HG02840 (cell line): ENCODE measurements at regions not wholly inside any gene's neighbourhood (a gene's known extent, or its start where the extent isn't known, plus 50 kb on each side); places are given as distances from the start of the nearest gene placed in this dataset.
"Not testable (repeated sequence)": the region's sequence is repeated elsewhere in the genome, so short reads cannot be mapped to it uniquely, and the experiment has no call there.

ENCODE experiments used
- ATAC-seq: cut with Tn5 transposase; IDR thresholded peaks from one replicate; pipeline ENCODE4 v1.9.1; 2021; ENCODE audit warnings: mild to moderate bottlenecking, moderate library complexity, moderate number of reproducible peaks; ENCODE audit not compliant: unreplicated experiment, low FRiP score

- ATAC-seq, result not testable (repeated sequence)
These were observed 310.8 kb upstream of the CHRNA7 start for GRCh38 chr15:31719396-31720022.

GRCh38 chr15:31723019-31723418 is 307.3 kb upstream of the CHRNA7 start:
- not testable (repeated sequence) for ATAC-seq

- ATAC-seq, result not testable (repeated sequence)
These were observed 305.4 kb upstream of the CHRNA7 start for GRCh38 chr15:31724903-31725302.

- not testable (repeated sequence) for ATAC-seq
These were observed 304.7 kb upstream of the CHRNA7 start for GRCh38 chr15:31725619-31726018.

DNA sequence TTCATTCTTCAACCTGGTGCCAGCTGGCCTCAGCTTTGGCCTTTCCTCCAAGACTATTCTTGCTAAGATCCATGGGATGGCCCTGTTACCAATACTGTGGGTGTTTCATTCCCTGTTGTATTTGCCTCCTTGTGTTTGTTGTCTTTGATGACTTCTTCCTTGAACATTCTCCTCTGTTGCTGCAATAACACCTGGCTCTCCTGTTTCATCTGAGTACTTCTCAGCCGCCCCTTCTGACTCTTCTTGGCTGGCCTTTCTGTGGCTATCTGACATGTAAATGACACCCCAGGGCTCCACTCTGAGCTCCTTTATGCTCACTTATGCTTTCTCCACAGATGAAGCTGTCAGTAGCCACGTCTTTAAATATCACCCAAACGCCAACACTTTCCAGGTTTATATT is 302.7 kb upstream of the CHRNA7 start:
- ATAC-seq, result no peak

DNA sequence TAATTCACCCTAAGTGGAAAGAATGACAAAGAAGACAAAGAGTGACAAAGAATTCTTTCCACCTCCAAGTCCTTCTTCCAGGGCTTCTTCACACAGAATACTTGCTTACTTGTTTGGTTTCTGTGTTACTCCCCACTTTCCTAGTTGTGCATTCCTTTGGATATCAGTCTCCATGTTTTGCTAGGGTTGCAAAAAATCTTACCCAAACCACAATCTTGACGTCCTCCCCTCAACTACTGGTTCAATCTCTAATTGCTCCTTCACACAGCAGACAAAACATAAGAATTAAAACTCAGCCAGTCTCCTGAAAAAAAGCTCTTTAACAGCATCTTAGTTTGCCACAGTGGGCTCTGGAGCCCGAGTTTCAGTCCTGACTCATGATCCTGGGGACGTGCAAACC is 297.6 kb upstream of the CHRNA7 start:
- no peak for ATAC-seq

- ATAC-seq, result no peak
These were observed 296.9 kb upstream of the CHRNA7 start for GRCh38 chr15:31733424-31733823.

GRCh38 chr15:31740203-31740602 is 290.1 kb upstream of the CHRNA7 start:
- no peak for ATAC-seq

GRCh38 chr15:31745841-31746240 is 284.5 kb upstream of the CHRNA7 start:
- no peak for ATAC-seq

GRCh38 chr15:31752065-31752762 is 278.1 kb upstream of the CHRNA7 start:
- no peak for ATAC-seq

DNA sequence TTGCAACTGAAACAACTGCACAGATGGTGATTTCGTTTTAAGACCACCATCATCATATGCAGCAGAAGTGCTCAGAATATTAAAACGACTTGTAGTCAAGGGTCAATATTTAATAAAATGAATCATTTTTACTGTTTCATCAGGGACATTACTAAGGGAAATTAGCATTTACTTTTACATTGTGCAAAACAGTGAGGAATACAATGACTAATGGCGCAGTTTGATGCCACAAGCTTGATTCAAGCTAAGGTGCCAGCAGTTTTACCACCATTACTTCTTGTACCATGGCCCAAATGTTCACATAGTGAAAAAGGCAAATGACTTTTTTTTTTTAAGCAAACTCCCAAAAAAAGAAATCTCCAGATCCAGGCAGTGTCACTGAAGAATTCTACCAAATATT is 277.4 kb upstream of the CHRNA7 start:
- no peak for ATAC-seq

- no peak for ATAC-seq
These were observed 272.2 kb upstream of the CHRNA7 start for GRCh38 chr15:31758126-31758525.

GRCh38 chr15:31768055-31768454 is 262.3 kb upstream of the CHRNA7 start:
- no peak for ATAC-seq

DNA sequence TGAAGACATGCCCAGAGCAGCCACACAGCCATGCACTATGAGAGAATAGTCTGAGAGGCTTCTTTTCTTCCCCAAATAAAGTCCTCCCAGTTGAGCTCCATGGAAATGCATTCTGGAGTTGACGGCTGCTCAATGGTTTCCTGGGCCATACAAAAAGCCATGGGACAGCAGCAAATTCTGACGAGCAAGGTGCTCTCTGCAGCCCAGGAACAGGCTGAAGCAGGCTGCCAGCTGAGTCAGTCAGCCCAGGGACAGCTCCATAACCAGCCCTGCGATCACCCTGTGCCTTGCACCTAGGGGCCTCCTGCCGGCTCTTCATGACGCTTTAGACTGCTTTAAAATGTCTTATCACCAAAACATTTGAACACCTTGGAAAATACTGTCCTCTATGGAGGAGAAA is 256.3 kb upstream of the CHRNA7 start:
- ATAC-seq, result no peak

DNA sequence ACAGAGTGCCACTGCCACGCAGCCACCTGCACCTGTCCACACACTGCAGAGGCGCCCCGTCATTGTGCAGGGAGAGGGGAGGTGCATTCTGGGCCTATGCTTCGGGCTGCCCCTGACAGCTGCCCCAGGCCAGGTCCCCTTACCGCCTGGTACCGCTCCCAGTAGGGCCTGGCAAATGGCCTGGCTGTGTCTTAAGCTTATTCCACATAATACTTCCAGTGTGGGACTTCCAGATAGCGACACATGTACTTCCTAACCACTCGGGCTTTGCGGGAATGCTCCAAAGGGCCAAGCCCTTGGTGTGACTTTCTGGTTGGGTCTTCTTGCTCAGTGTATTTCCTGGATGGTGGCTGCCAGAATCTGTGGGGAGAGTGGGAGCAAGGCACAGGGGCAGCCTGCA is 254.3 kb upstream of the CHRNA7 start:
- no peak for ATAC-seq

- no peak for ATAC-seq
These were observed 249.1 kb upstream of the CHRNA7 start for GRCh38 chr15:31781261-31781660.

GRCh38 chr15:31782016-31782783 is 248.1 kb upstream of the CHRNA7 start:
- ATAC-seq, result no peak

DNA sequence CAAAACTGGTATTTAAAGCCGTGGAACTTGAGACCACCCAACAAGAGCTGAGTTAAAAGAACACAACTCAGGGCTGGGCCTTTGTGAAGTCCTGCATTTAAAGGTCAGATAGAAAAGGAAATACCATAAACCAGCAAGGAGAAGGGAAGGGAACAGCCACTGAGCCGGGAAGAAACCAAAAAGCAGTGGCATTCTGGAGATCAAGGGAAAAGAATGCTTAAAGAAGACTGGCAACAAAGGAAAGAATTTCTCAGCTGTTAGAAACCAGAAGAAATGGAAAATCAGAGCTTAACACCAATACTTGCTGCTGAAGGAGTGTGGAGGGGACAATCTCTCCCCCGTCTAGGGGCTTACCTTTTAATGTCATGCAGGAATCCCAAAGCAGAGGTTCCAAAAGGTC is 247.4 kb upstream of the CHRNA7 start:
- no peak for ATAC-seq

DNA sequence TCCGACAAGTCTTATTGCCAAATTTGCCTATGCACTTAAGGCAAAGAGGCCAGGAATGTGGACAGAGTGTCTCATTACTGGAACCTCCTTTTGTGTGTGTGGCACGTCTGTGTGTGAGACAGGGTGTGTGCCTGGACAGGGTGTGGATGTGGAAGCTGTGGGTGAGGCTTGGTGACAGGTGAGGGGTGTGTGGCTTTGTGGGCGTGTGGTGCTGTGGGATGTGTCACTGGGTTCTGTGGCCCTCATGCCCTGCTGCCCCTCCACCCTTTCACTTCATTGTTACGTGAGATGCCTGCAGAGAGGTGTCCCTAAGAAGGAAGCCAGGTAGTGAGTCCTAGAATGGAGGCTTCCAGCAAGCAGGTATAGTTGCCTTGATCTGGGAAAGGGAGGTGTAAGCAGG is 244.0 kb upstream of the CHRNA7 start:
- ATAC-seq, result no peak

GRCh38 chr15:31788104-31788503 is 242.2 kb upstream of the CHRNA7 start:
- no peak for ATAC-seq

DNA sequence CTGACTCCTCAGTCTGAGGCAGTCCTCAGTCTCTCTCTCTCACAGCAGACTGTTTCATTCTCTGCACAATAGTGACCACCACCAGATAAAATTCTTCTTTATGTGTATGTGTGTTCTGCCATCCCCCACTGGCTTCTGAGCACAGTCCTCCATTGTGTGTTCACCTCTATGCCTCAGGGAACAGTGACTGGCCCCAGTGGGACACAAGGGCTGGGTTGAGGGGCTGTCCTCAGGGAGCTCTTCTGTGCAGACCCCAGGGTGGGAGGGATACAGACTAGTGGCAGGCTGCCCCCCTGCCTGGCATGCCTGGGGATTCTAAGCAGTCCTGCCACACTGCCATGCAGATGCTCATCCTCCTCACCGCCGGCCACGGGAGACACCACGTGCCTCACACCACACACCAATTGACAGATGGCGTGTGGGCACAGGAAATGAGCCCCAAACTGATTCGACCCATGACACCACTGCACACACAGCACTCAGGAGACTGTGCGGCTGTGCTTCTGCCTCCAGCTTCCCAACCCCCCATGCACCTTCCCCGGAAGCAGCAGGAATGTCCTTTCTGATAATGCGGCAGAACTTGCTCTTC is 237.6 kb upstream of the CHRNA7 start:
- ATAC-seq, result no peak
